GM10266 (cell line): ENCODE measurements at regions not wholly inside any gene's neighbourhood (a gene's known extent, or its start where the extent isn't known, plus 50 kb on each side); places are given as distances from the start of the nearest gene placed in this dataset.

Experiments used
- DNase-seq: peaks from one replicate; pipeline ENCODE4 v3.0.0; 2012; ENCODE audit errors: extremely low spot score
- CTCF ChIP-seq: IDR thresholded peaks from 2 replicates; pipeline ENCODE4 v1.5.1; 2012; ENCODE audit warnings: mild to moderate bottlenecking, low read depth; ENCODE audit not compliant: control insufficient read depth, insufficient read depth; ENCODE audit errors: missing control alignments

GRCh38 chr16:73636196-73636595, 588.3 kb upstream of the ZFHX3 start:
- no peak for TF ChIP-seq CTCF
- no peak for DNase-seq

GRCh38 chr16:73629011-73629410, 581.1 kb upstream of the ZFHX3 start:
- DNase-seq = no peak
- TF ChIP-seq CTCF = no peak

- DNase-seq = no peak
- no peak for TF ChIP-seq CTCF
Measured at GRCh38 chr16:73617738-73618137, 569.8 kb upstream of the ZFHX3 start.

- DNase-seq = no peak
- no peak for TF ChIP-seq CTCF
Measured at GRCh38 chr16:73616770-73617169, 568.8 kb upstream of the ZFHX3 start.

- TF ChIP-seq CTCF = no peak
- DNase-seq = no peak
Measured at GRCh38 chr16:73616166-73616753, 568.3 kb upstream of the ZFHX3 start.

- no peak for TF ChIP-seq CTCF
- DNase-seq = no peak
Measured at GRCh38 chr16:73615071-73615940, 567.4 kb upstream of the ZFHX3 start.

- no peak for TF ChIP-seq CTCF
- DNase-seq = no peak
Measured at GRCh38 chr16:73614131-73614530, 566.2 kb upstream of the ZFHX3 start.
